HEK293 (cell line): ENCODE measurements at regions not wholly inside any gene's neighbourhood (a gene's known extent, or its start where the extent isn't known, plus 50 kb on each side); places are given as distances from the start of the nearest gene placed in this dataset.

Experiments used
- CTCF ChIA-PET: fragments of 350-600 bp; formaldehyde crosslinking; extraction: SDS; loops from one replicate; lab custom pipeline; 2021; ENCODE audit warnings: antibody characterized with exemption; lab: Yijun Ruan, JAX
- POLR2A ChIA-PET: fragments of 300-600 bp; formaldehyde crosslinking; extraction: SDS; loops from one replicate; lab custom pipeline; 2020; ENCODE audit warnings: antibody characterized with exemption, inconsistent platforms; lab: Yijun Ruan, JAX
- H3K27ac ChIP-seq: fragments of 200-500 bp; sonication (Bioruptor generic); 2 replicates; pipeline ENCODE4 v1.5.1; 2014; ENCODE audit warnings: low read depth, low read length, control low read depth, inconsistent platforms; ENCODE audit errors: extremely low read depth
- H3K36me3 ChIP-seq, 2 experiments: fragments of 200-500 bp in 1 of 2; sonication (Bioruptor generic) in 1 of 2; 1 replicate in 1 of 2; 2 replicates in 1 of 2; pipeline ENCODE4 v1.5.1; 2014 to 2017; ENCODE audit warnings: inconsistent platforms in 2 of 2, low read length in 2 of 2; ENCODE audit not compliant: control insufficient read depth in 2 of 2, insufficient read depth in 1 of 2
- H3K4me1 ChIP-seq: fragments of 200-500 bp; sonication (Bioruptor generic); 2 replicates; pipeline ENCODE4 v1.5.1; 2014; ENCODE audit warnings: mild to moderate bottlenecking, low read length, inconsistent platforms; ENCODE audit not compliant: control insufficient read depth, insufficient read depth
- H3K4me3 ChIP-seq: 2 replicates; pipeline ENCODE4 v1.5.1; 2011; ENCODE audit warnings: low read depth, mild to moderate bottlenecking, control low read depth, low read length, moderate library complexity
- H3K9me3 ChIP-seq: fragments of 200-500 bp; sonication (Bioruptor generic); 2 replicates; pipeline ENCODE4 v1.5.1; 2014; ENCODE audit warnings: low read depth, low read length, inconsistent platforms; ENCODE audit not compliant: control insufficient read depth, insufficient read depth
- BCL6B ChIP-seq: fragments of 450-650 bp; formaldehyde crosslinking; IDR thresholded peaks from 2 replicates; pipeline ENCODE4 v1.5.1; 2017; ENCODE audit warnings: missing biosample characterization, missing genetic modification characterization
- SALL2 ChIP-seq: fragments of 450-650 bp; formaldehyde crosslinking; IDR thresholded peaks from 2 replicates; pipeline ENCODE4 v1.5.0; 2017; ENCODE audit warnings: missing biosample characterization, mild to moderate bottlenecking, missing genetic modification characterization, borderline replicate concordance
- SP3 ChIP-seq: fragments of 450-650 bp; formaldehyde crosslinking; IDR thresholded peaks from 2 replicates; pipeline ENCODE4 v1.5.1; 2016; ENCODE audit warnings: missing biosample characterization, missing genetic modification characterization
- SP7 ChIP-seq: fragments of 450-650 bp; formaldehyde crosslinking; IDR thresholded peaks from 2 replicates; pipeline ENCODE4 v1.5.1; 2016; ENCODE audit warnings: missing biosample characterization, missing genetic modification characterization
- TRIM28 ChIP-seq: IDR thresholded peaks from 2 replicates; pipeline ENCODE4 v1.6.1; 2011; ENCODE audit warnings: low read length, control low read depth, borderline replicate concordance
- ZBTB17 ChIP-seq: fragments of 450-650 bp; formaldehyde crosslinking; IDR thresholded peaks from 2 replicates; pipeline ENCODE4 v1.5.1; 2016; ENCODE audit warnings: missing biosample characterization, missing genetic modification characterization
- ZBTB20 ChIP-seq: fragments of 450-650 bp; formaldehyde crosslinking; IDR thresholded peaks from 2 replicates; pipeline ENCODE4 v1.5.1; 2016; ENCODE audit warnings: missing biosample characterization, missing genetic modification characterization
- ZNF112 ChIP-seq: fragments of 450-650 bp; formaldehyde crosslinking; IDR thresholded peaks from 2 replicates; pipeline ENCODE4 v1.5.0; 2017; ENCODE audit warnings: missing biosample characterization, missing genetic modification characterization
- ZNF148 ChIP-seq: fragments of 450-650 bp; formaldehyde crosslinking; IDR thresholded peaks from 2 replicates; pipeline ENCODE4 v1.5.0; 2017; ENCODE audit warnings: missing biosample characterization, missing genetic modification characterization, borderline replicate concordance
- ZNF211 ChIP-seq: fragments of 450-650 bp; formaldehyde crosslinking; IDR thresholded peaks from 2 replicates; pipeline ENCODE4 v1.5.1; 2016; ENCODE audit warnings: low read depth, missing biosample characterization, missing genetic modification characterization
- ZNF24 ChIP-seq: fragments of 450-650 bp; formaldehyde crosslinking; IDR thresholded peaks from 2 replicates; pipeline ENCODE4 v1.5.1; 2016; ENCODE audit warnings: missing biosample characterization, missing genetic modification characterization
- ZNF501 ChIP-seq: fragments of 450-650 bp; formaldehyde crosslinking; IDR thresholded peaks from 2 replicates; pipeline ENCODE4 v1.5.1; 2016; ENCODE audit warnings: missing biosample characterization, missing genetic modification characterization
- ZNF513 ChIP-seq: fragments of 450-650 bp; IDR thresholded peaks from 2 replicates; pipeline ENCODE4 v1.5.1; 2018; ENCODE audit warnings: missing biosample characterization, missing genetic modification characterization
- ZNF530 ChIP-seq: fragments of 450-650 bp; formaldehyde crosslinking; IDR thresholded peaks from 2 replicates; pipeline ENCODE4 v1.5.1; 2016; ENCODE audit warnings: low read depth, missing biosample characterization, missing genetic modification characterization
- ZNF549 ChIP-seq: fragments of 450-650 bp; IDR thresholded peaks from 2 replicates; pipeline ENCODE4 v1.5.1; 2018; ENCODE audit warnings: missing biosample characterization, missing genetic modification characterization, mild to moderate bottlenecking, inconsistent platforms, moderate library complexity
- ZNF560 ChIP-seq: fragments of 450-650 bp; formaldehyde crosslinking; IDR thresholded peaks from 2 replicates; pipeline ENCODE4 v1.5.1; 2017; ENCODE audit warnings: missing biosample characterization, missing genetic modification characterization, borderline replicate concordance
- ZNF561 ChIP-seq: fragments of 450-650 bp; IDR thresholded peaks from 2 replicates; pipeline ENCODE4 v1.5.1; 2018; ENCODE audit warnings: missing biosample characterization, missing genetic modification characterization, borderline replicate concordance
- ZNF610 ChIP-seq: fragments of 450-650 bp; formaldehyde crosslinking; IDR thresholded peaks from 2 replicates; pipeline ENCODE4 v1.5.1; 2016; ENCODE audit warnings: missing biosample characterization, missing genetic modification characterization, borderline replicate concordance
- ZNF621 ChIP-seq: fragments of 450-650 bp; formaldehyde crosslinking; IDR thresholded peaks from 2 replicates; pipeline ENCODE4 v1.5.1; 2017; ENCODE audit warnings: missing biosample characterization, missing genetic modification characterization
- ZNF664 ChIP-seq: fragments of 450-650 bp; formaldehyde crosslinking; IDR thresholded peaks from 2 replicates; pipeline ENCODE4 v1.5.1; 2016; ENCODE audit warnings: missing biosample characterization, missing genetic modification characterization
- ZNF792 ChIP-seq: fragments of 450-650 bp; formaldehyde crosslinking; IDR thresholded peaks from 2 replicates; pipeline ENCODE4 v1.5.1; 2016; ENCODE audit warnings: missing biosample characterization, missing genetic modification characterization
- ZSCAN18 ChIP-seq: fragments of 450-650 bp; formaldehyde crosslinking; IDR thresholded peaks from 2 replicates; pipeline ENCODE4 v1.5.1; 2016; ENCODE audit warnings: missing biosample characterization, missing genetic modification characterization
- TF ChIP-seq, protein P1 (sequence below): fragments of 450-650 bp; formaldehyde crosslinking; IDR thresholded peaks from 2 replicates; pipeline ENCODE4 v1.5.1; 2016; ENCODE audit warnings: missing biosample characterization, missing genetic modification characterization
- TF ChIP-seq, protein P2 (sequence below): fragments of 450-650 bp; formaldehyde crosslinking; IDR thresholded peaks from 2 replicates; pipeline ENCODE4 v1.5.1; 2017; ENCODE audit warnings: missing biosample characterization, missing genetic modification characterization
- TF ChIP-seq, protein P3 (sequence below): fragments of 450-650 bp; formaldehyde crosslinking; IDR thresholded peaks from 2 replicates; pipeline ENCODE4 v1.5.1; 2017; ENCODE audit warnings: missing biosample characterization, missing genetic modification characterization

- ChIA-PET POLR2A (interaction anchor here (0.7 kb wide), 1 partner anchor 17 kb away, joined by 3 read pairs; no protein-coding TSS in a partner anchor), CTCF (interaction anchor here (1.0 kb wide), 1 partner anchor 12 kb away, joined by 5 read pairs; no protein-coding TSS in a partner anchor)
- Histone ChIP-seq H3K36me3 (no peaks in the 10 kb centered on the region), H3K9me3 (no peaks in the 10 kb centered on the region), H3K27ac (no peak overlapping the region), H3K4me1 (peaks cover 7% of the 10 kb centered on the region; the same call in 1 of the 2 replicates), H3K4me3 (no peak overlapping the region)
- TF ChIP-seq ZNF112 (tag by site-specific recombination) (no peak), ZBTB17 (no peak), ZNF621 (tag by site-specific recombination) (no peak), ZNF530 (tag by site-specific recombination) (no peak), BCL6B (no peak), ZSCAN18 (tag by site-specific recombination) (no peak), TRIM28 (no peak), ZNF560 (no peak), ZNF549 (tag by site-specific recombination) (no peak), ZNF513 (tag by site-specific recombination) (no peak), ZNF664 (tag by site-specific recombination) (no peak), SALL2 (no peak), ZNF211 (tag by site-specific recombination) (no peak)
- TF ChIP-seq, protein P1, sequence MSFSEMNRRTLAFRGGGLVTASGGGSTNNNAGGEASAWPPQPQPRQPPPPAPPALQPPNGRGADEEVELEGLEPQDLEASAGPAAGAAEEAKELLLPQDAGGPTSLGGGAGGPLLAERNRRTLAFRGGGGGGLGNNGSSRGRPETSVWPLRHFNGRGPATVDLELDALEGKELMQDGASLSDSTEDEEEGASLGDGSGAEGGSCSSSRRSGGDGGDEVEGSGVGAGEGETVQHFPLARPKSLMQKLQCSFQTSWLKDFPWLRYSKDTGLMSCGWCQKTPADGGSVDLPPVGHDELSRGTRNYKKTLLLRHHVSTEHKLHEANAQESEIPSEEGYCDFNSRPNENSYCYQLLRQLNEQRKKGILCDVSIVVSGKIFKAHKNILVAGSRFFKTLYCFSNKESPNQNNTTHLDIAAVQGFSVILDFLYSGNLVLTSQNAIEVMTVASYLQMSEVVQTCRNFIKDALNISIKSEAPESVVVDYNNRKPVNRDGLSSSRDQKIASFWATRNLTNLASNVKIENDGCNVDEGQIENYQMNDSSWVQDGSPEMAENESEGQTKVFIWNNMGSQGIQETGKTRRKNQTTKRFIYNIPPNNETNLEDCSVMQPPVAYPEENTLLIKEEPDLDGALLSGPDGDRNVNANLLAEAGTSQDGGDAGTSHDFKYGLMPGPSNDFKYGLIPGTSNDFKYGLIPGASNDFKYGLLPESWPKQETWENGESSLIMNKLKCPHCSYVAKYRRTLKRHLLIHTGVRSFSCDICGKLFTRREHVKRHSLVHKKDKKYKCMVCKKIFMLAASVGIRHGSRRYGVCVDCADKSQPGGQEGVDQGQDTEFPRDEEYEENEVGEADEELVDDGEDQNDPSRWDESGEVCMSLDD (tag by site-specific recombination): no peak
Observed at GRCh38 chr2:153228904-153229303, 249.7 kb downstream of the RPRM start.

DNA sequence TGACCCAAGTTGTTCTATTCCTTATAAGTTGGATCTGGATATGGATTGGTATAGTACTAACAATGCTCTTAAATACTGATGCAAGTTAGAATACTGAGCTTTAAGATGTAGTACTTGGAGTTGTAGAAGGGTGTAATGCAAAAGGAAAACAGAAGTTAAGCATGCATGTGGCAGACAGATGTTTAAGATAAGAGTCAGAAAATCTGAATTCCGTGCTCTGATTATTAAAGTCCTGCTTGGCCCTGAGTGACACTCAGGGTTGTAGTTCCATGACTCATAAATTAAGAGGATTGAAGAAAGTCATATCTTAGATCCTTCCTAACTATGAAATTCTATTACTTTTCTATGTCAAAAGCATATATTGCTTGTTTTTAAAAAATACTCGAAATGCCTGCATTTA is 250.6 kb downstream of the RPRM start:
- no peak overlapping the region for H3K27ac ChIP-seq
- CTCF ChIA-PET: no interaction called here
- POLR2A ChIA-PET: no interaction called here
- no peaks in the 10 kb centered on the region for H3K9me3 ChIP-seq
- no peaks in the 10 kb centered on the region for H3K36me3 ChIP-seq
- no peak overlapping the region for H3K4me3 ChIP-seq
- peaks cover 7% of the 10 kb centered on the region; the same call in 1 of the 2 replicates for H3K4me1 ChIP-seq
- TF ChIP-seq, protein P2, sequence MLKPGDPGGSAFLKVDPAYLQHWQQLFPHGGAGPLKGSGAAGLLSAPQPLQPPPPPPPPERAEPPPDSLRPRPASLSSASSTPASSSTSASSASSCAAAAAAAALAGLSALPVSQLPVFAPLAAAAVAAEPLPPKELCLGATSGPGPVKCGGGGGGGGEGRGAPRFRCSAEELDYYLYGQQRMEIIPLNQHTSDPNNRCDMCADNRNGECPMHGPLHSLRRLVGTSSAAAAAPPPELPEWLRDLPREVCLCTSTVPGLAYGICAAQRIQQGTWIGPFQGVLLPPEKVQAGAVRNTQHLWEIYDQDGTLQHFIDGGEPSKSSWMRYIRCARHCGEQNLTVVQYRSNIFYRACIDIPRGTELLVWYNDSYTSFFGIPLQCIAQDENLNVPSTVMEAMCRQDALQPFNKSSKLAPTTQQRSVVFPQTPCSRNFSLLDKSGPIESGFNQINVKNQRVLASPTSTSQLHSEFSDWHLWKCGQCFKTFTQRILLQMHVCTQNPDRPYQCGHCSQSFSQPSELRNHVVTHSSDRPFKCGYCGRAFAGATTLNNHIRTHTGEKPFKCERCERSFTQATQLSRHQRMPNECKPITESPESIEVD (tag by site-specific recombination): no peak
- TF ChIP-seq, protein P3, sequence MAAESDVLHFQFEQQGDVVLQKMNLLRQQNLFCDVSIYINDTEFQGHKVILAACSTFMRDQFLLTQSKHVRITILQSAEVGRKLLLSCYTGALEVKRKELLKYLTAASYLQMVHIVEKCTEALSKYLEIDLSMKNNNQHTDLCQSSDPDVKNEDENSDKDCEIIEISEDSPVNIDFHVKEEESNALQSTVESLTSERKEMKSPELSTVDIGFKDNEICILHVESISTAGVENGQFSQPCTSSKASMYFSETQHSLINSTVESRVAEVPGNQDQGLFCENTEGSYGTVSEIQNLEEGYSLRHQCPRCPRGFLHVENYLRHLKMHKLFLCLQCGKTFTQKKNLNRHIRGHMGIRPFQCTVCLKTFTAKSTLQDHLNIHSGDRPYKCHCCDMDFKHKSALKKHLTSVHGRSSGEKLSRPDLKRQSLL (tag by site-specific recombination): no peak
- TF ChIP-seq ZNF792 (tag by site-specific recombination) (no peak), ZNF501 (no peak), SP7 (tag by site-specific recombination) (no peak), ZNF148 (tag by site-specific recombination) (no peak), SP3 (no peak), ZNF610 (tag by site-specific recombination) (no peak), ZNF561 (tag by site-specific recombination) (no peak), ZBTB20 (tag by site-specific recombination) (no peak), ZNF24 (tag by site-specific recombination) (no peak)
